Transverse colon (tissue), 4 donors: ENCODE measurements at regions not wholly inside any gene's neighbourhood (a gene's known extent, or its start where the extent isn't known, plus 50 kb on each side); places are given as distances from the start of the nearest gene placed in this dataset.

Experiments
- DNase-seq: peaks from one replicate; pipeline ENCODE4 v3.0.0-alpha.2; 2019
- H3K27ac ChIP-seq, 4 donors: fragments of 200-600 bp; sonication (generic); 2 replicates each; pipeline ENCODE4 v1.5.1; 2016 to 2018; ENCODE audit warnings: inconsistent platforms in 4 of 4
- H3K27me3 ChIP-seq: fragments of 200-600 bp; sonication (generic); 2 replicates; pipeline ENCODE4 v1.5.1; 2017; ENCODE audit warnings: inconsistent platforms
- H3K36me3 ChIP-seq, 4 donors: fragments of 200-600 bp; sonication (generic); 2 replicates each; pipeline ENCODE4 v1.5.1; 2017 to 2019; ENCODE audit warnings: inconsistent platforms in 4 of 4
- H3K4me1 ChIP-seq, 4 donors: fragments of 200-600 bp; sonication (generic); 2 replicates each; pipeline ENCODE4 v1.5.1; 2017 to 2020; ENCODE audit warnings: inconsistent platforms in 4 of 4
- H3K4me3 ChIP-seq, 4 donors: fragments of 200-600 bp; sonication (generic); 1 replicate in 1 of 4; 2 replicates in 3 of 4; pipeline versions ENCODE4 v1.5.1 to v1.6.1; 2017 to 2019; ENCODE audit warnings: inconsistent platforms in 4 of 4
- H3K9me3 ChIP-seq, 2 donors: fragments of 200-600 bp; sonication (generic); 2 replicates each; pipeline ENCODE4 v1.5.1; 2017 to 2019; ENCODE audit warnings: inconsistent platforms in 2 of 2
- CTCF ChIP-seq, 5 experiments: fragments of 200-600 bp in 3 of 5; fragments of 450-650 bp in 2 of 5; sonication (generic) in 3 of 5; IDR thresholded peaks; 1 replicate in 2 of 5; 2 replicates in 3 of 5; pipeline ENCODE4 v1.5.1; 2016 to 2017; ENCODE audit warnings: antibody characterized with exemption in 5 of 5, inconsistent platforms in 3 of 5, mild to moderate bottlenecking in 2 of 5, moderate library complexity in 1 of 5
- EP300 ChIP-seq: sonication (generic); formaldehyde crosslinking; IDR thresholded peaks from one replicate; pipeline ENCODE4 v1.6.1; 2017; ENCODE audit warnings: antibody characterized with exemption, low read depth
- POLR2A ChIP-seq: fragments of 450-650 bp; IDR thresholded peaks from one replicate; pipeline ENCODE4 v1.6.1; 2016; ENCODE audit warnings: antibody characterized with exemption, mild to moderate bottlenecking, moderate library complexity
- POLR2AphosphoS5 ChIP-seq, 3 donors: sonication (generic); formaldehyde crosslinking; IDR thresholded peaks; one replicate each; pipeline ENCODE4 v1.6.1; 2016; ENCODE audit warnings: antibody characterized with exemption in 3 of 3
- WGBS, 2 donors: methylation state at CpG; one replicate each; pipeline ENCODE4 v1.1.5; 2018; ENCODE audit warnings: low coverage in 1 of 2; 5-methylcytosine and 5-hydroxymethylcytosine counted together
- in situ Hi-C, 4 donors: fragments of 200-750 bp; cut with MboI; loops; one replicate each; pipeline versions ENCODE4 v1.15.0 to v1.15.1; 2017; ENCODE audit warnings: low sequenced_read_pairs in 3 of 4, low pct_ligation_motif_present in 1 of 4, low pct_unique_long_range_greater_than_20kb in 1 of 4
- intact Hi-C: fragments of 100-400 bp; cut with DNase I; formaldehyde crosslinking; loops from one replicate; pipeline ENCODE4 v1.15.1; 2023; ENCODE audit warnings: low total_unique reads

- H3K9me3 ChIP-seq = no peaks in the 10 kb centered on the region
- in situ Hi-C loops = no loop called here
- no peak for DNase-seq
- no peaks in the 10 kb centered on the region for H3K36me3 ChIP-seq
- intact Hi-C loops = no loop called here
- no peaks in the 10 kb centered on the region for H3K27me3 ChIP-seq
- no peaks in the 10 kb centered on the region for H3K4me1 ChIP-seq
- no peak overlapping the region for H3K4me3 ChIP-seq
- TF ChIP-seq POLR2A (no peak), POLR2AphosphoS5 (IDR thresholded peaks at IDR 0.05) (no peak), EP300 (no peak), CTCF (IDR thresholded peaks at IDR 0.05) (no peak)
- 97% methylated on average over 8 of the region's 10 CpGs; no CpG with 5 or more reads in 1 of the 2 donors for WGBS, 2 donors
- no peak overlapping the region for H3K27ac ChIP-seq
These were observed 1495.1 kb downstream of the PCDH7 start for GRCh38 chr4:32215277-32215676.

- no peaks in the 10 kb centered on the region for H3K36me3 ChIP-seq
- no peak overlapping the region for H3K27ac ChIP-seq
- H3K9me3 ChIP-seq = no peaks in the 10 kb centered on the region
- in situ Hi-C loops = no loop called here
- no peak for TF ChIP-seq POLR2A
- TF ChIP-seq POLR2AphosphoS5 (IDR thresholded peaks at IDR 0.05) = no peak
- TF ChIP-seq EP300 = no peak
- TF ChIP-seq CTCF (IDR thresholded peaks at IDR 0.05) = no peak
- H3K4me3 ChIP-seq = no peak overlapping the region
- DNase-seq = no peak
- no peaks in the 10 kb centered on the region for H3K4me1 ChIP-seq
- WGBS, 2 donors = 81% methylated on average over 9 of the region's 9 CpGs; no CpG with 5 or more reads in 1 of the 2 donors
- H3K27me3 ChIP-seq = no peaks in the 10 kb centered on the region
- intact Hi-C loops = no loop called here
These were observed 1496.3 kb downstream of the PCDH7 start for GRCh38 chr4:32216502-32216901.

GRCh38 chr4:32219306-32220075 is 1499.3 kb downstream of the PCDH7 start:
- in situ Hi-C loops (no loop called here), intact Hi-C loops (no loop called here)
- WGBS, 2 donors = 26 to 59% methylated on average over 3 of the region's 3 CpGs

GRCh38 chr4:32226204-32226603 is 1506.0 kb downstream of the PCDH7 start:
- in situ Hi-C loops = no loop called here

More at GRCh38 chr4:32219306-32220075, 1499.3 kb downstream of the PCDH7 start:
- no peak overlapping the region for H3K27ac ChIP-seq
- no peak for TF ChIP-seq CTCF (IDR thresholded peaks at IDR 0.05)
- TF ChIP-seq POLR2AphosphoS5 (IDR thresholded peaks at IDR 0.05) = no peak
- TF ChIP-seq POLR2A = no peak
- TF ChIP-seq EP300 = no peak
- no peaks in the 10 kb centered on the region for H3K4me1 ChIP-seq
- H3K9me3 ChIP-seq = no peaks in the 10 kb centered on the region
- H3K27me3 ChIP-seq = no peaks in the 10 kb centered on the region
- DNase-seq = no peak
- H3K36me3 ChIP-seq = no peaks in the 10 kb centered on the region
- H3K4me3 ChIP-seq = no peak overlapping the region

More at GRCh38 chr4:32226204-32226603, 1506.0 kb downstream of the PCDH7 start:
- DNase-seq = no peak
- no peak for TF ChIP-seq EP300
- TF ChIP-seq POLR2AphosphoS5 (IDR thresholded peaks at IDR 0.05) = no peak
- no peak for TF ChIP-seq POLR2A
- no peak for TF ChIP-seq CTCF (IDR thresholded peaks at IDR 0.05)
- intact Hi-C loops = no loop called here
- no peaks in the 10 kb centered on the region for H3K36me3 ChIP-seq
- H3K27me3 ChIP-seq = no peaks in the 10 kb centered on the region
- no peak overlapping the region for H3K27ac ChIP-seq
- H3K4me3 ChIP-seq = no peak overlapping the region
- H3K9me3 ChIP-seq = no peaks in the 10 kb centered on the region
- no peaks in the 10 kb centered on the region for H3K4me1 ChIP-seq
